Right atrium auricular region (tissue), 2 donors: ENCODE measurements at regions not wholly inside any gene's neighbourhood (a gene's known extent, or its start where the extent isn't known, plus 50 kb on each side); places are given as distances from the start of the nearest gene placed in this dataset.
"Not testable (repeated sequence)": the region's sequence is repeated elsewhere in the genome, so short reads cannot be mapped to it uniquely, and the experiment has no call there.

Source experiments
- DNase-seq: peaks from one replicate; pipeline ENCODE4 v3.0.0-alpha.2; 2019; ENCODE audit warnings: low spot score
- H3K27ac ChIP-seq, 2 donors: fragments of 200-600 bp; sonication (generic); 1 replicate in 1 of 2; 2 replicates in 1 of 2; pipeline ENCODE4 v1.5.1; 2016 to 2019
- H3K27me3 ChIP-seq, 2 donors: fragments of 200-600 bp; sonication (generic); one replicate each; pipeline versions ENCODE4 v1.5.1 to v1.6.0; 2017 to 2019
- H3K36me3 ChIP-seq: fragments of 200-600 bp; sonication (generic); one replicate; pipeline ENCODE4 v1.5.1; 2016
- H3K4me1 ChIP-seq, 2 donors: fragments of 200-600 bp; sonication (generic); one replicate each; pipeline versions ENCODE4 v1.5.1 to v1.6.0; 2017 to 2019
- H3K4me3 ChIP-seq, 2 donors: fragments of 200-600 bp; sonication (generic); 1 replicate in 1 of 2; 2 replicates in 1 of 2; pipeline ENCODE4 v1.5.1; 2017 to 2019; ENCODE audit warnings: mild to moderate bottlenecking in 1 of 2, moderate library complexity in 1 of 2
- H3K9me3 ChIP-seq, 2 donors: fragments of 200-600 bp; sonication (generic); one replicate each; pipeline ENCODE4 v1.5.1; 2019
- CTCF ChIP-seq, 2 donors: fragments of 200-600 bp; sonication (generic); IDR thresholded peaks; one replicate each; pipeline ENCODE4 v1.5.1; 2019; ENCODE audit warnings: antibody characterized with exemption in 2 of 2

- TF ChIP-seq CTCF (IDR thresholded peaks at IDR 0.05) = no peak
- H3K36me3 ChIP-seq = no peaks in the 10 kb centered on the region
- no peaks in the 10 kb centered on the region for H3K9me3 ChIP-seq
- no peak overlapping the region for H3K4me3 ChIP-seq
- peaks cover 0 to 9% of the 10 kb centered on the region in 2 donors for H3K4me1 ChIP-seq
- H3K27ac ChIP-seq = no peak overlapping the region
- no peaks in the 10 kb centered on the region for H3K27me3 ChIP-seq
- no peak for DNase-seq
These were observed 235.6 kb upstream of the MAF start for GRCh38 chr16:79836144-79836543.

GRCh38 chr16:79835194-79835593 is 234.7 kb upstream of the MAF start:
- no peak for DNase-seq

GRCh38 chr16:79834720-79835119 is 234.2 kb upstream of the MAF start:
- no peaks in the 10 kb centered on the region for H3K36me3 ChIP-seq
- no peak overlapping the region for H3K4me3 ChIP-seq
- TF ChIP-seq CTCF (IDR thresholded peaks at IDR 0.05) = no peak
- no peak overlapping the region for H3K27ac ChIP-seq
- peaks cover 0 to 3% of the 10 kb centered on the region in 2 donors for H3K4me1 ChIP-seq
- no peaks in the 10 kb centered on the region for H3K27me3 ChIP-seq
- H3K9me3 ChIP-seq = no peaks in the 10 kb centered on the region
- DNase-seq = no peak

More at GRCh38 chr16:79835194-79835593, 234.7 kb upstream of the MAF start:
- Histone ChIP-seq H3K27ac (no peak overlapping the region), H3K4me3 (no peak overlapping the region), H3K4me1 (peaks cover 0 to 8% of the 10 kb centered on the region in 2 donors), H3K27me3 (no peaks in the 10 kb centered on the region), H3K9me3 (no peaks in the 10 kb centered on the region), H3K36me3 (no peaks in the 10 kb centered on the region)
- no peak for TF ChIP-seq CTCF (IDR thresholded peaks at IDR 0.05)

GRCh38 chr16:79834003-79834402 is 233.5 kb upstream of the MAF start:
- H3K4me1 ChIP-seq, H3K9me3 ChIP-seq, DNase-seq, H3K36me3 ChIP-seq, H3K27ac ChIP-seq, H3K4me3 ChIP-seq, H3K27me3 ChIP-seq: not testable (repeated sequence)

GRCh38 chr16:79833559-79833958 is 233.0 kb upstream of the MAF start:
- no peaks in the 10 kb centered on the region for H3K9me3 ChIP-seq
- H3K27ac ChIP-seq = no peak overlapping the region
- no peaks in the 10 kb centered on the region for H3K4me1 ChIP-seq
- H3K36me3 ChIP-seq = no peaks in the 10 kb centered on the region
- no peak for DNase-seq
- TF ChIP-seq CTCF (IDR thresholded peaks at IDR 0.05) = no peak
- H3K27me3 ChIP-seq = no peaks in the 10 kb centered on the region
- H3K4me3 ChIP-seq = no peak overlapping the region

- H3K4me3 ChIP-seq = no peak overlapping the region
- no peak for DNase-seq
- H3K36me3 ChIP-seq = no peaks in the 10 kb centered on the region
- no peak for TF ChIP-seq CTCF (IDR thresholded peaks at IDR 0.05)
- H3K9me3 ChIP-seq = no peaks in the 10 kb centered on the region
- no peak overlapping the region for H3K27ac ChIP-seq
- H3K4me1 ChIP-seq = no peaks in the 10 kb centered on the region
- no peaks in the 10 kb centered on the region for H3K27me3 ChIP-seq
These were observed 226.4 kb upstream of the MAF start for GRCh38 chr16:79826732-79827475.
